SK-N-SH (cell line): ENCODE measurements at regions not wholly inside any gene's neighbourhood (a gene's known extent, or its start where the extent isn't known, plus 50 kb on each side); places are given as distances from the start of the nearest gene placed in this dataset.

Source experiments
- CTCF ChIA-PET: fragments of 300-600, 350-600 bp; formaldehyde crosslinking; extraction: SDS; loops from one replicate; lab custom pipeline; 2021; lab: Yijun Ruan, JAX
- POLR2A ChIA-PET: fragments of 350-600 bp; sonication (Branson Sonifier 250); formaldehyde crosslinking; extraction: SDS; loops from one replicate; lab custom pipeline; 2020; ENCODE audit warnings: antibody characterized with exemption, inconsistent platforms; lab: Yijun Ruan, JAX
- DNase-seq: peaks from one replicate; pipeline ENCODE4 v3.0.0; 2012
- H2AFZ ChIP-seq: fragments of 200-600 bp; sonication (generic); 2 replicates; pipeline ENCODE4 v1.8.1; 2016; ENCODE audit warnings: antibody characterized with exemption, mild to moderate bottlenecking, low read depth
- H3F3A ChIP-seq: fragments of 200-600 bp; sonication (generic); replicated peaks from 2 replicates; pipeline ENCODE3; 2016; ENCODE audit warnings: antibody characterized with exemption, mild to moderate bottlenecking; ENCODE audit not compliant: insufficient read depth
- H3K27ac ChIP-seq, 2 experiments: fragments of 200-500 bp in 1 of 2; fragments of 200-600 bp in 1 of 2; sonication (Bioruptor generic) in 1 of 2; sonication (generic), shearing (Covaris generic) in 1 of 2; 2 replicates each; pipeline versions ENCODE4 v1.5.1 to v1.6.1; 2014 to 2016; ENCODE audit warnings: low read depth in 2 of 2, inconsistent platforms in 1 of 2, low read length in 1 of 2, mild to moderate bottlenecking in 1 of 2, mixed read lengths in 1 of 2
- H3K27me3 ChIP-seq: fragments of 200-600 bp; sonication (generic), shearing (Covaris generic); 2 replicates; pipeline ENCODE4 v1.6.1; 2016; ENCODE audit warnings: mixed run types; ENCODE audit not compliant: insufficient read depth
- H3K36me3 ChIP-seq, 2 experiments: fragments of 200-500 bp in 1 of 2; fragments of 200-600 bp in 1 of 2; sonication (Bioruptor generic) in 1 of 2; sonication (generic) in 1 of 2; replicated peaks in 1 of 2; 2 replicates each; pipeline versions ENCODE3 to v1.5.1; 2014 to 2016; ENCODE audit warnings: low read length in 1 of 2, mild to moderate bottlenecking in 1 of 2; ENCODE audit not compliant: insufficient read depth in 2 of 2, control insufficient read depth in 1 of 2
- H3K4me1 ChIP-seq, 2 experiments: fragments of 200-500 bp in 1 of 2; fragments of 200-600 bp in 1 of 2; sonication (Bioruptor generic) in 1 of 2; sonication (generic), shearing (Covaris generic) in 1 of 2; 2 replicates each; pipeline versions ENCODE4 v1.5.1 to v1.6.1; 2014 to 2016; ENCODE audit warnings: low read depth in 1 of 2, low read length in 1 of 2, mixed run types in 1 of 2; ENCODE audit not compliant: insufficient read depth in 2 of 2, control insufficient read depth in 1 of 2
- H3K4me2 ChIP-seq: fragments of 200-600 bp; sonication (generic), shearing (Covaris generic); 2 replicates; pipeline ENCODE4 v1.6.1; 2017; ENCODE audit warnings: mixed run types
- H3K4me3 ChIP-seq, 2 experiments: fragments of 200-500 bp in 1 of 2; fragments of 200-600 bp in 1 of 2; sonication (Bioruptor generic) in 1 of 2; sonication (generic), shearing (Covaris generic) in 1 of 2; 2 replicates each; pipeline versions ENCODE4 v1.5.1 to v1.8.1; 2014 to 2016; ENCODE audit warnings: low read depth in 2 of 2, inconsistent platforms in 1 of 2, low read length in 1 of 2, mild to moderate bottlenecking in 1 of 2, mixed read lengths in 1 of 2, moderate library complexity in 1 of 2
- H3K79me2 ChIP-seq: fragments of 200-600 bp; sonication (generic); 2 replicates; pipeline ENCODE4 v1.8.1; 2017; ENCODE audit warnings: mild to moderate bottlenecking; ENCODE audit not compliant: insufficient read depth
- H3K9ac ChIP-seq: fragments of 200-600 bp; sonication (generic); 2 replicates; pipeline ENCODE4 v1.6.1; 2017; ENCODE audit warnings: mixed run types
- H3K9me2 ChIP-seq: fragments of 200-600 bp; sonication (generic); 2 replicates; pipeline ENCODE4 v1.6.1; 2017; ENCODE audit warnings: mixed run types
- H3K9me3 ChIP-seq: fragments of 200-600 bp; sonication (generic); 2 replicates; pipeline ENCODE4 v1.6.1; 2017; ENCODE audit warnings: mixed run types, mild to moderate bottlenecking, moderate library complexity
- H4K20me1 ChIP-seq: fragments of 200-600 bp; sonication (generic); 2 replicates; pipeline ENCODE4 v1.6.1; 2017; ENCODE audit warnings: mild to moderate bottlenecking, mixed run types; ENCODE audit not compliant: insufficient read depth
- CHD2 ChIP-seq: fragments of 150-350 bp; IDR thresholded peaks from 2 replicates; pipeline ENCODE4 v1.6.1; 2018; ENCODE audit warnings: low read length; ENCODE audit not compliant: partially characterized antibody
- EP300 ChIP-seq, 2 experiments: IDR thresholded peaks; 2 replicates each; pipeline versions ENCODE4 v1.4.0 to v1.6.1; 2012; ENCODE audit warnings: borderline replicate concordance in 1 of 2, low read depth in 1 of 2, low read length in 1 of 2
- FOSL2 ChIP-seq: IDR thresholded peaks from 2 replicates; pipeline ENCODE4 v1.4.0; 2012; ENCODE audit warnings: low read depth, mild to moderate bottlenecking, moderate library complexity, borderline replicate concordance
- FOXJ3 ChIP-seq: sonication (generic); formaldehyde crosslinking; IDR thresholded peaks from 2 replicates; pipeline ENCODE4 v1.5.1; 2020; ENCODE audit warnings: mild to moderate bottlenecking, missing genetic modification reagents
- FOXM1 ChIP-seq: IDR thresholded peaks from 2 replicates; pipeline ENCODE4 v1.4.0; 2012; ENCODE audit warnings: low read depth, mild to moderate bottlenecking
- MEF2A ChIP-seq: IDR thresholded peaks from 2 replicates; pipeline ENCODE4 v1.4.0; 2012; ENCODE audit warnings: low read depth, borderline replicate concordance
- MXI1 ChIP-seq: IDR thresholded peaks from 2 replicates; pipeline ENCODE4 v1.6.1; 2012; ENCODE audit warnings: mild to moderate bottlenecking, low read depth, low read length, improper control_type of control experiment
- NFIC ChIP-seq: IDR thresholded peaks from 2 replicates; pipeline ENCODE4 v1.4.0; 2012; ENCODE audit warnings: borderline replicate concordance
- NRF1 ChIP-seq: IDR thresholded peaks from 2 replicates; pipeline ENCODE4 v1.6.1; 2012; ENCODE audit warnings: low read depth, mild to moderate bottlenecking, low read length
- POLR2AphosphoS5 ChIP-seq: IDR thresholded peaks from 2 replicates; pipeline ENCODE4 v1.6.1; 2012; ENCODE audit warnings: low read depth, low read length
- RCOR1 ChIP-seq: fragments of 150-350 bp; IDR thresholded peaks from 2 replicates; pipeline ENCODE4 v1.6.1; 2017; ENCODE audit warnings: antibody characterized with exemption, low read length
- RFX5 ChIP-seq: IDR thresholded peaks from 2 replicates; pipeline ENCODE4 v1.6.1; 2012; ENCODE audit warnings: mild to moderate bottlenecking, improper control_type of control experiment, low read length
- RXRA ChIP-seq: IDR thresholded peaks from 2 replicates; pipeline ENCODE4 v1.4.0; 2012; ENCODE audit warnings: low read depth, mild to moderate bottlenecking, borderline replicate concordance
- SIN3A ChIP-seq: IDR thresholded peaks from 2 replicates; pipeline ENCODE4 v1.6.1; 2012; ENCODE audit warnings: low read depth, mild to moderate bottlenecking, low read length, moderate library complexity, borderline replicate concordance
- SMC3 ChIP-seq: IDR thresholded peaks from 2 replicates; pipeline ENCODE4 v1.6.1; 2012; ENCODE audit warnings: low read depth, low read length, improper control_type of control experiment
- TEAD4 ChIP-seq: IDR thresholded peaks from 2 replicates; pipeline ENCODE4 v1.4.0; 2012; ENCODE audit warnings: mild to moderate bottlenecking, borderline replicate concordance; ENCODE audit not compliant: insufficient read depth
- WGBS: methylation state at CpG from one replicate; pipeline ENCODE4 v1.1.6; 2017; ENCODE audit warnings: low lambda C conversion rate; 5-methylcytosine and 5-hydroxymethylcytosine counted together
- TF ChIP-seq, protein P1 (sequence below): fragments of 200-600 bp; sonication (generic); IDR thresholded peaks from 2 replicates; pipeline ENCODE4 v1.6.1; 2017; ENCODE audit warnings: antibody characterized with exemption, mild to moderate bottlenecking, moderate library complexity
- TF ChIP-seq, protein P2 (sequence below): fragments of 150-350 bp; IDR thresholded peaks from 2 replicates; pipeline ENCODE4 v1.6.1; 2017; ENCODE audit warnings: antibody characterized with exemption, low read length, low read depth, borderline replicate concordance
- TF ChIP-seq, protein P3 (sequence below): fragments of 150-350 bp; IDR thresholded peaks from 2 replicates; pipeline ENCODE4 v1.6.1; 2016; ENCODE audit warnings: mild to moderate bottlenecking, low read depth, low read length
- TF ChIP-seq, protein P4 (sequence below): IDR thresholded peaks from 2 replicates; pipeline ENCODE4 v1.4.0; 2012; ENCODE audit warnings: low read depth

DNA sequence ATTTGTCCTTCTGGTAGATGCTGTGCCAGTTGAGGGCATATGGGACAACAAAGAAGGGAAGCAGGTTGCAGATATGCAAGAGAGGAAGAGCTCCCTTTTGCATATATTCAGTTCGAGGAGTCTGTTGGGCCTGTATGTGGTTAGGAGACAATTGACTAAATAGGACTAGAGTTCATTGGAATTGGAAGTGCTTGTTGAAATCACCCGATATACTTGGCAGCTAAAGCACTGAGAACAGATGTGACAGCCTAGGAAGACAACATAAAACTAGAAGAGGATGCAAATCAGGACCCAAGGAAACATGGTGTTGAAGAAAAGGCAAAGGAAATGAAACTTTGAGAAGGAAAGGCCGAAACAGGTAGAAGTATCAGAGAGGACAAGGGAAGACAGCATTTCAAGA is 215.2 kb upstream of the P2RY1 start:
- DNase-seq, result no peak
- no peak overlapping the region for H3K4me2 ChIP-seq
- no peak overlapping the region for H2AFZ ChIP-seq
- H3K4me3 ChIP-seq, result no peak overlapping the region
- no peaks in the 10 kb centered on the region for H3K79me2 ChIP-seq
- POLR2A ChIA-PET, result no interaction called here
- TF ChIP-seq CHD2 (no peak), TEAD4 (no peak), FOXM1 (no peak), NRF1 (no peak), RXRA (no peak), FOSL2 (no peak), EP300 (IDR thresholded peaks at IDR 0.05; ENCODE audit: borderline replicate concordance in 1 of 2, low read depth in 1 of 2, low read length in 1 of 2) (no peak), FOXJ3 (CRISPR knock-in tag) (no peak), RFX5 (no peak), POLR2AphosphoS5 (no peak), MXI1 (no peak), SIN3A (no peak), RCOR1 (no peak), MEF2A (no peak), NFIC (no peak), SMC3 (no peak)
- TF ChIP-seq, protein P1, sequence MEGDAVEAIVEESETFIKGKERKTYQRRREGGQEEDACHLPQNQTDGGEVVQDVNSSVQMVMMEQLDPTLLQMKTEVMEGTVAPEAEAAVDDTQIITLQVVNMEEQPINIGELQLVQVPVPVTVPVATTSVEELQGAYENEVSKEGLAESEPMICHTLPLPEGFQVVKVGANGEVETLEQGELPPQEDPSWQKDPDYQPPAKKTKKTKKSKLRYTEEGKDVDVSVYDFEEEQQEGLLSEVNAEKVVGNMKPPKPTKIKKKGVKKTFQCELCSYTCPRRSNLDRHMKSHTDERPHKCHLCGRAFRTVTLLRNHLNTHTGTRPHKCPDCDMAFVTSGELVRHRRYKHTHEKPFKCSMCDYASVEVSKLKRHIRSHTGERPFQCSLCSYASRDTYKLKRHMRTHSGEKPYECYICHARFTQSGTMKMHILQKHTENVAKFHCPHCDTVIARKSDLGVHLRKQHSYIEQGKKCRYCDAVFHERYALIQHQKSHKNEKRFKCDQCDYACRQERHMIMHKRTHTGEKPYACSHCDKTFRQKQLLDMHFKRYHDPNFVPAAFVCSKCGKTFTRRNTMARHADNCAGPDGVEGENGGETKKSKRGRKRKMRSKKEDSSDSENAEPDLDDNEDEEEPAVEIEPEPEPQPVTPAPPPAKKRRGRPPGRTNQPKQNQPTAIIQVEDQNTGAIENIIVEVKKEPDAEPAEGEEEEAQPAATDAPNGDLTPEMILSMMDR, result no peak
- TF ChIP-seq, protein P2, sequence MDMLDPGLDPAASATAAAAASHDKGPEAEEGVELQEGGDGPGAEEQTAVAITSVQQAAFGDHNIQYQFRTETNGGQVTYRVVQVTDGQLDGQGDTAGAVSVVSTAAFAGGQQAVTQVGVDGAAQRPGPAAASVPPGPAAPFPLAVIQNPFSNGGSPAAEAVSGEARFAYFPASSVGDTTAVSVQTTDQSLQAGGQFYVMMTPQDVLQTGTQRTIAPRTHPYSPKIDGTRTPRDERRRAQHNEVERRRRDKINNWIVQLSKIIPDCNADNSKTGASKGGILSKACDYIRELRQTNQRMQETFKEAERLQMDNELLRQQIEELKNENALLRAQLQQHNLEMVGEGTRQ, result no peak
- TF ChIP-seq, protein P3, sequence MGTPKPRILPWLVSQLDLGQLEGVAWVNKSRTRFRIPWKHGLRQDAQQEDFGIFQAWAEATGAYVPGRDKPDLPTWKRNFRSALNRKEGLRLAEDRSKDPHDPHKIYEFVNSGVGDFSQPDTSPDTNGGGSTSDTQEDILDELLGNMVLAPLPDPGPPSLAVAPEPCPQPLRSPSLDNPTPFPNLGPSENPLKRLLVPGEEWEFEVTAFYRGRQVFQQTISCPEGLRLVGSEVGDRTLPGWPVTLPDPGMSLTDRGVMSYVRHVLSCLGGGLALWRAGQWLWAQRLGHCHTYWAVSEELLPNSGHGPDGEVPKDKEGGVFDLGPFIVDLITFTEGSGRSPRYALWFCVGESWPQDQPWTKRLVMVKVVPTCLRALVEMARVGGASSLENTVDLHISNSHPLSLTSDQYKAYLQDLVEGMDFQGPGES, result no peak
- TF ChIP-seq, protein P4, sequence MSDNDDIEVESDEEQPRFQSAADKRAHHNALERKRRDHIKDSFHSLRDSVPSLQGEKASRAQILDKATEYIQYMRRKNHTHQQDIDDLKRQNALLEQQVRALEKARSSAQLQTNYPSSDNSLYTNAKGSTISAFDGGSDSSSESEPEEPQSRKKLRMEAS, result no peak
- TF ChIP-seq, all 33 proteins: peak for 0
- H4K20me1 ChIP-seq, result no peaks in the 10 kb centered on the region
- no peaks in the 10 kb centered on the region for H3F3A ChIP-seq
- H3K9me3 ChIP-seq, result no peaks in the 10 kb centered on the region
- H3K27me3 ChIP-seq, result no peaks in the 10 kb centered on the region
- 38% methylated on average over 3 of the region's 3 CpGs for WGBS
- H3K9ac ChIP-seq, result no peak overlapping the region
- H3K27ac ChIP-seq, result no peak overlapping the region
- no peaks in the 10 kb centered on the region for H3K36me3 ChIP-seq
- no peaks in the 10 kb centered on the region for H3K9me2 ChIP-seq
- CTCF ChIA-PET, result interaction anchor here (1.0 kb wide), 1 partner anchor 12 kb away, joined by 3 read pairs; no protein-coding TSS in a partner anchor
- H3K4me1 ChIP-seq, result no peaks in the 10 kb centered on the region; a peak in 1 of 4 replicates
